Bone marrow (tissue), 2 donors: ENCODE measurements at regions not wholly inside any gene's neighbourhood (a gene's known extent, or its start where the extent isn't known, plus 50 kb on each side); places are given as distances from the start of the nearest gene placed in this dataset.
"Not testable (repeated sequence)": the region's sequence is repeated elsewhere in the genome, so short reads cannot be mapped to it uniquely, and the experiment has no call there.

ENCODE experiments used
- DNase-seq, 2 donors: peaks; one replicate each; lab custom pipeline; 2025; lab: John Stamatoyannopoulos, UW

GRCh38 chr10:64576497-64576896 lies 1055.3 kb downstream of the REEP3 start:
- no peak for DNase-seq

DNA sequence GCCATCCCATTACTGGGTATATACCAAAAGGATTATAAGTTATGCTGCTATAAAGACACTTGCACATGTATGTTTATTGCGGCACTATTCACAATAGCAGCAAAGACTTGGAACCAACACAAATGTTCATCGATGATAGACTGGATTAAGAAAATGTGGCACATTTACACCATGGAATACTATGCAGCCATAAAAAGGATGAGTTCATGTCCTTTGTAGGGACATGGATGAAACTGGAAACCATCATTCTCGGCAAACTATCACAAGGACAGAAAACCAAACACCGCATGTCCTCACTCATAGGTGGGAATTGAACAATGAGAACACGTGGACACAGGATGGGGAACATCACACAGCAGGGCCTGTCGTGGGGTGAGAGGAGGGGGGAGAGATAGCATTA lies 1057.6 kb downstream of the REEP3 start:
- DNase-seq = not testable (repeated sequence)

- DNase-seq = no peak
Observed at GRCh38 chr10:64586934-64587503, 1065.8 kb downstream of the REEP3 start.

DNA sequence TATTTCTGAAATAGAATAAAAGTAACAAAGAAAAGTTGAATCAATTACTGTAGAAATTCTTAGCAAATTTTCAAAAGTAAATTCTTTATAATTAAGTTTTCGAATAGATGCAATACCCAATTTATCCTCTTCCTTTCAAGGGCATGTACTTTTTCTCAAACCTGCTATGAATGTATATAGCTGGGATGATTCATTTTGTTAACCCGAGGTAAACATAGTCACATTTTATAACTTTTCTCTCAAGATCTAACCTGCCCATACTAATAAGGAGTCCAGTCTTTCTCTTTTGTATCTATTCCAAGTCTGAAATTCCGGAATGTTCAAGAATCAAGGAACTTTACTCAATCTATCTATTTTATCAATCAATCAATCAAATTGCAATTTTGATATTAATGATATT lies 1072.9 kb downstream of the REEP3 start:
- DNase-seq = no peak

DNA sequence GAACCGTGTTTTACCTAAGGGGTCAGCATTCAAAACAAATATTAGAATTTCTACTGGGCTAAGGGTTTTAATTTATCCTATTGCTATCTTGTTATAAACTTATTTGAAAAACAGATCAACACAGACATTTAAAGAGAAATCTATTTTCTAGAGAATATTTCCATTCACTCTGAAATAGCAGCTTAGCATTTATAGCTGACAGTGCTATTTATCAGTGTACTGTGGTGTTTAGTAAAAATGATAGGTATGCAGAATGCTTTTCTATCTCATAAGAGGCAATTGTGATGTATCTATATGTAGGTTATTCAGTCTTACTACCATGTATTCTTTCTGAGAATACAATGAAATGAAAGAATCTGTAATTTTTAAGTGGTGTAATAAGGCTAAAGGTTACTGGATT lies 1077.4 kb downstream of the REEP3 start:
- no peak for DNase-seq

DNA sequence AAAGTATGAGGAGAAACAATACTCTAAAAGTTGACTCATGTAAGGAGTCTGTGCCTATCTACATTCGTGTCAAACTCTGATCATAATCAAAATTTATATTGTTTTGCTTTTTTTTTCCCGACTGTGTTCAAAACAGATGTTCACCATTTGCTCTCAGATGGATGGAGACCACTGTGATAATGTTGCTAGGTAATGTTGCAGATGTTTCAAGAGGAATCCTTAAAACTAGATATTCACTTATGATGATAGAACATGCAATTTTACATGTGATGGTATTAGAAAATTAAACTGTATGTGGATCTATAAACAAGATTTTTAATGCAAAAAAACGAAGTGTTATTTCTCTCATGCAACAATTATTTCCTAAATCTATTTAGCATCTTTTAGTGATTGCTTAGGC lies 1080.1 kb downstream of the REEP3 start:
- no peak for DNase-seq

DNA sequence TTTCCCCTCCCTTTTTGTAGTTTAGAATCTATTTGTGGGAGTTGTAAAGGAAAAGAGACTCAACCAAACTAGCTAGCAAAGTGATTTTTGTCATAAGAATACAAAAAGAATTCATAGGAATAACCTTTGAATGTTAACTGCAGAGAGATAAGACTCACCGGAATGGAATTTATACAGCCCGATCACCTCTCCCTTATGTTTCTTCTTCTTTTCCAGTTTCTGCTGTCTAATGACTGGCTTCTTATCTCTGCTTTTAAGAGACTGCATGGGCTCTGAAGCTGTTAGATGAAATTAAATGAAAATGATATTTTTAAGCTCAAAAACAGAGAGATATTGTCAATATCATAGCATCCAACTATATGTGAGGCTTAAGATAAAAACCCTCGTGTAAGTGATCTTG lies 1095.9 kb downstream of the REEP3 start:
- no peak for DNase-seq

DNA sequence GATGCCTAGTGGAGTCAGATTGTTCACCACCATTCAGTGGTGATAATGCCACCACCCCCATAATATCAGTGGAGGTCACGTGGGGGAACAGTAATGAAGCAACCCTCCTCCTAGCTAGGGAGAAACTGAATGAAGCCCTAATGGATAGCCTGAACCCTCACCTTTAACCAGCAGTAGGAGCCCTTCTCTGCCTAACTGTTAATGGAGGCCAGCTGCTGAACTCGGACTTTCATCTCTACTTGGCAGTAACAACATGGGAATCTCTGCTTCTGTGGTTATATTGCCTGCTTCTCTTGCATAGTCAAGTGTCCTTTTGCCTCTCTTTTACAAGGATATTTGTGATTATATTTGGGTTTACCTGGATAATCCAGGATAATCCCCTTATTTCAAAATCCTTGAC lies 1097.9 kb downstream of the REEP3 start:
- DNase-seq = no peak

DNA sequence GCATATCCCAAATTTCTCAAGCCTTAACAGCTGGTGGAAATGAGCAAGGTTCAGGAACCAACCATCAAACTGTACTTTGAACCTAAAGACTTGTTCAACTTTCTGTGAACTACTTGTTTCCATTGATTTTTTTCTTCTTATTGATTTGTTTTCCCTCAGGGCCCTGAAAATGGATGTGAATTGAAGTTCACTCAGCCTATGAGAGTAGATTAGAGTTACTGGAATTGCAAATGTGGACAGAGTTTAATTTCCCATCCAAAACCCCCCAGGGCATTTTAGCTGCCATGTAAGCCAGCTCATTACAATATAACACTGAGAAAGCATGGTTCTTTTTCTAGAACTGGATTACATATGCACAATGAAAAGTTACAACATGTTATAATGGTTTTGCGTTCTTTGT lies 1105.7 kb downstream of the REEP3 start:
- DNase-seq = no peak

DNA sequence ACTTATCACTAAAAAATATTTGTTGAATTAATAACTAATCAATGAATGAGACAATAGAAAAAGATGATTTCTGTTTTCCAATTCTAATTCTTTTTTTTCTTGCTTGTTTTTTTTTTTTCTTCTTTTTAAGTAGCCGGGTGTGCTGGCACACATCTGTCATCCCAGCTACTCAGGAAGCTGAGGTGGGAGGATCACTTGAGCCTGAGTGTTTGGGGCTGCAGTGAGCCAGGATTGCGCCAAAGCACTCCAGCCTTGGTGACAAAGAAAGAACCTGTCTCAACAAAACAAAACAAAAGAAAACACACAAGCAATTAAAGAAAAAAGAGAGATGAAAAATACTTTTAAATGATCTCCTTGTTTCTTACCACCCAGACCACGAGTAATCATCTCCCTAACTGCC lies 1109.3 kb downstream of the REEP3 start:
- no peak for DNase-seq

DNA sequence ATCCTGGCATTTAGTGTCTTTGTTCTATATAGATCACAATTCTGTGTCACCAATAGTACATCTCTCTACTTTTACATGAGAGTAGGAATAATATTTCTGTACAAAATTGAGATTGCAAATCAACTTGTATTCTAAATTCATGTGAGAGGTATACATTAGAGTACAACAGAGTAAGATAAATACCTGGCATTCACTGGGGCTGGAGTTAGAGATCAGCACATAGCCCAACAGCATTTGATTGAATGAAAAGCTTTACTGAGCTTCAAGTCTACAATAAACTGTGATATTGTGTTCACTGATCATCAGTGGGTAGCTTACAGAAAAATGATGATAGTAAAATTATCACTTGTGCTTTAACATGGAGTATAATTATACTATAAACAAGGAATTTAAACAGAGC lies 1114.7 kb downstream of the REEP3 start:
- DNase-seq = no peak

GRCh38 chr10:64636461-64636860 lies 1115.3 kb downstream of the REEP3 start:
- no peak for DNase-seq

DNA sequence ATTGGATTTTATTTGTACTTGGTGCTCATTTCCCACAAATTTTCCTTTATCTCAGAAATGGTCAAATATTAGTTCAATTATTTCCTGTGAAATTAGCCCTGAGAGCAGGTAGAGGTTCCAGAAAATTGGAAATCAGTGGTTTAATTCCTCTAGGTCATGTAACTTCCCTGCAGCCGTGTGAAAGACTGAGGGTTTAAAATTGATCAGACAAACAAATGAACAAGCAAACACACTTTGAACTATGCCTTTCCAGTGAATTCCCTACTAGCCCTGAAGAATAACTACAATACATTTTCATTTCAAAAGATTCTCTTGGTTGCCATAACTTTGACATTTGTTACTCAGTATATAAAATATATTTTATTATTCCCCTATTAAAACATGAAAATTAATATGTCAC lies 1116.7 kb downstream of the REEP3 start:
- no peak for DNase-seq

GRCh38 chr10:64648915-64649314 lies 1127.7 kb downstream of the REEP3 start:
- no peak for DNase-seq

DNA sequence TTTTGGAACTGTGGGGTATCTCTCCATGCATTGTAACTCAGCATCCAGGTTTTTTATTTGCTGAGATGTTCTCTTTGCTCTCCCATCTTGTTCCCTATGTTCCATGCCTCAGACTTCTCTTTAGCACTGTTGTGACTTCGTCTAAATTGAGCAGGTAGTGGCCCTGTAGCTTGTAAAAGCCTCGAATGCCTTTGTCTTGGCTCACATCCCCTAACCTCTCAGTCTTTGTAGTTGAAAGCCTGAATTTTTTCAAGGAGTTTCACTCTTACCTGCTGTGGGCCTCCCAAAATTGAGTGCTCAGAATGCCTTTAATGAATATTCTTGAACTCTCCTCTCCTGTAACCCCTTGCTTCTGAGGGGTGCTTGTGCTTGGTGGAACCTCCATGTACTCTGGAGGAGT lies 1137.3 kb downstream of the REEP3 start:
- no peak for DNase-seq

DNA sequence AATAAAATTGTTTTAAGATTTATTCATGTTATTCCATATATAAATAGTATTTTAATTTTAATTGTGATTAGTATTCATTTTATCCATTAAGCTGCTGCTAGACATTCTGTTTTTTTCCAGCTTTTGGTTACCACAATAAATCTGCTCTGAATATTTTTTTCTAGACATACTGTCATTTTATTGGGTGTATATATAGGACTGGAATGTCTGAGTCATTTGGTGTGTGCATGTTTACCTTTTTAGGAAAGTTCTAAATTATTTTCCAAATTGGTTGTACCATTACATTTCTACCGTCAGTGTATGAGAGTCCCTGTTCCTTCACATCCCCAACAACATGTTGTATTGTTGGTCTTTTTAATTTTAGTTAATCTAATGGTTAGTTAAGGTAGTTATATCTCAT lies 1138.1 kb downstream of the REEP3 start:
- no peak for DNase-seq

- DNase-seq = no peak
Observed at GRCh38 chr10:64682043-64682442, 1160.8 kb downstream of the REEP3 start.

GRCh38 chr10:64690194-64690593 lies 1169.0 kb downstream of the REEP3 start:
- DNase-seq = no peak

DNA sequence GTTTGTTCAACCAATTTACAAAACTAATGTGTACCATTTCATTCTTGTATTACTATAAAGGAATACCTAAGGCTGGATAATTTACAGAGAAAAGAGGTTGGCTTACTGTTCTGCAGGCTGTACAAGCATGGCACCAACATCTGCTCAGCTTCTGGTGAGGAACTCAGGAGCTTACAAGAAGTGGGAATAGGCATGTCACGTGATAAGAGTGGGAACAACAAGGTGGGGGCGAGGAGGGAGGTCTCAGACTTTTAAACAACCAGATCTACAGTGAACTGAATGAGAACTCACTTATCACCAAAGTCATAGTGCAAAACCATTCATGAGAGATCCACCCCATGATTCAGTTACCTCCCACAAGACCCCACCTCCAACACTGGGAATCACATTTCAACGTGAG lies 1178.0 kb downstream of the REEP3 start:
- DNase-seq = no peak

- not testable (repeated sequence) for DNase-seq
Observed at GRCh38 chr10:64702086-64702485, 1180.9 kb downstream of the REEP3 start.

GRCh38 chr10:64708884-64709681 lies 1187.9 kb downstream of the REEP3 start:
- no peak for DNase-seq

GRCh38 chr10:64726466-64726865 lies 1205.3 kb downstream of the REEP3 start:
- no peak for DNase-seq

- no peak for DNase-seq
Observed at GRCh38 chr10:64731016-64731415, 1209.8 kb downstream of the REEP3 start.

DNA sequence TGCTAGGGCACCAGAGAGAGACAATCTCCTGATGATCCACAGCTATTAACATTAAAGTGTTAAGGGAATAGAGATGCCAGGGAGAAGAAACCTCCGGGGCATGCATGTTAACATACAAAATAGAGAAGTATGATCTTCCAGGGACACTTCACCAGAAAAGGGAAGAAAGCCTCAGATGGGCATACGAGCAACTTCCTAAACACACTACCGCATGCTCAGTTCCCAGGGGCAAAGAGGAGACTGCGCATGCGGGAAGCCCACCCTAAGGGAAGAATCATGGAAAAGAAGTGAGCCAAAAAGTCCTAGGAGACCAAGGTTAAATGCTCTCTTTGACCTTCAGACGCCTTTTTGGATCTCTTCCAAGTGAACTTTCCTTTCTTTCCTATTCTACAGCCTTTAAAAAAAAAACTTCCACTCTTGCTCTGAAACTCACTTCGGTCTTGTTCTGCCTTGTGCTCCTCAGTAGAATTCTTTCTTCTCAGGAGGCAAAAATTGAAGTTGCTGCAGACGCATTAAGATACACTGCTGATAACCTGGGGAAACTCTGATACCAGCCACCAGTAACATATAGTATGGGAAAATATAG lies 1211.3 kb downstream of the REEP3 start:
- no peak for DNase-seq
